Left ventricle myocardium inferior (tissue), 1 donor: ENCODE measurements at regions not wholly inside any gene's neighbourhood (a gene's known extent, or its start where the extent isn't known, plus 50 kb on each side); places are given as distances from the start of the nearest gene placed in this dataset.

Experiments
- DNase-seq: peaks from one replicate; pipeline ENCODE4 v3.0.0-alpha.2; 2020
- H3K27ac ChIP-seq: fragments of 200-600 bp; replicated peaks from 2 replicates; pipeline ENCODE4 v1.8.0; 2021
- H3K27me3 ChIP-seq: fragments of 200-600 bp; 2 replicates; pipeline ENCODE4 v1.8.0; 2021; ENCODE audit warnings: low read depth
- H3K36me3 ChIP-seq: fragments of 200-600 bp; 2 replicates; pipeline ENCODE4 v1.8.0; 2021
- H3K4me1 ChIP-seq: fragments of 200-600 bp; 2 replicates; pipeline ENCODE4 v1.8.0; 2021
- H3K4me3 ChIP-seq: fragments of 200-600 bp; 2 replicates; pipeline ENCODE4 v1.8.0; 2021; ENCODE audit warnings: mild to moderate bottlenecking, moderate library complexity
- H3K9me3 ChIP-seq: fragments of 200-600 bp; replicated peaks from 2 replicates; pipeline ENCODE4 v1.8.0; 2021
- CTCF ChIP-seq: fragments of 200-600 bp; IDR thresholded peaks from 2 replicates; pipeline ENCODE4 v1.8.0; 2021; ENCODE audit warnings: antibody characterized with exemption, mild to moderate bottlenecking, borderline replicate concordance
- intact Hi-C: fragments of 100-400 bp; cut with micrococcal nuclease; formaldehyde crosslinking; loops from one replicate; pipeline ENCODE4 v1.11.0; 2022
- donor health status: DM: no; HTN: yes; CAD: no; lungs with severe emphysema.

- no peak for TF ChIP-seq CTCF
- DNase-seq, result no peak
- H3K27me3 ChIP-seq, result peaks cover 33% of the 10 kb centered on the region
- H3K36me3 ChIP-seq, result no peaks in the 10 kb centered on the region
- intact Hi-C loops, result no loop called here
- H3K4me3 ChIP-seq, result no peak overlapping the region
- no peak overlapping the region for H3K27ac ChIP-seq
- H3K9me3 ChIP-seq, result no peaks in the 10 kb centered on the region
- no peaks in the 10 kb centered on the region for H3K4me1 ChIP-seq
Observed at GRCh38 chr2:22623620-22624019, 761.4 kb upstream of the KLHL29 start.

DNA sequence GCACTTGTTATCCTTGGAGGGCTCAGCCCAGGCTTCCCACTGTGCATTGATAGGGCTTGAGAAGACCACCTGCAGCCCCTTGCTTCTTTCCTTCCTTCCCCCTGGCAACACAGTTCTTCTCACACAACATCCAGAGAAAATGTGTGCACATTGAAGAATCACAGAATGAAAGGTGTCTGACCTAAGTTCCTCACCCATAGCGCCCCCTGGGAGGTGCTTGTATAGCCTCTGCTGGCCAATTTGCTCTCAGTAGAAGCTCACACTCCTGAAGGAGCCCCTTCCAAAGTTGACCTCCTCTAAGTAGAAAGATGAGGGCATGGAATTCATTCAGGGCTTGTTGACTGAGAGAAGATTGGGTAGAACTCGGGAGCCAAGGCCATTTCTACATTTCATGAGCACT is 758.4 kb upstream of the KLHL29 start:
- no peak overlapping the region for H3K4me3 ChIP-seq
- no peaks in the 10 kb centered on the region for H3K9me3 ChIP-seq
- TF ChIP-seq CTCF, result no peak
- intact Hi-C loops, result no loop called here
- no peak overlapping the region for H3K27ac ChIP-seq
- DNase-seq, result no peak
- H3K4me1 ChIP-seq, result no peaks in the 10 kb centered on the region
- H3K36me3 ChIP-seq, result no peaks in the 10 kb centered on the region
- peaks cover 26% of the 10 kb centered on the region for H3K27me3 ChIP-seq

- TF ChIP-seq CTCF, result no peak
- no peak for DNase-seq
- Histone ChIP-seq H3K9me3 (no peaks in the 10 kb centered on the region), H3K27me3 (peaks cover 15% of the 10 kb centered on the region), H3K36me3 (no peaks in the 10 kb centered on the region), H3K4me1 (no peaks in the 10 kb centered on the region), H3K4me3 (no peak overlapping the region), H3K27ac (no peak overlapping the region)
- intact Hi-C loops, result no loop called here
Observed at GRCh38 chr2:22628221-22628620, 756.8 kb upstream of the KLHL29 start.

DNA sequence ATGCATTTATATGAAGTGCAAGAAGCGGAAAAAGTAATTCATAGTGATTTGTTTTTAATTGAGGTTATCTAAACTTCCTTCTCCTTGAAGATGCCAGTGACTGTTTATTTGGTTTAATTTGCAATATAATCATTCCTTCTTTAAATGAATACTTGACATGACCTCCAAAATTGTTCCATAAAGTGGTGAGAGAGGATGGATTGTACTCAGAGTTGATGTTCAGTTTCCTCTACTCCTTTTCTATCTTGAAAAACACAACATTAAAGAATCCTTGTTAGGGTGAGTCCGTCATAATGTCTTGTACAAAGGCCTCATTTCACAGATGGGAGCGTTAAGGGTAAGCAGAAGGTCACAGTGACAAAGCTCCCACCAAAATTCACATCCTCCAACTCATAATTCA is 756.1 kb upstream of the KLHL29 start:
- TF ChIP-seq CTCF, result no peak
- Histone ChIP-seq H3K27ac (no peak overlapping the region), H3K4me3 (no peak overlapping the region), H3K27me3 (peaks cover 13% of the 10 kb centered on the region), H3K9me3 (no peaks in the 10 kb centered on the region), H3K36me3 (no peaks in the 10 kb centered on the region), H3K4me1 (no peaks in the 10 kb centered on the region)
- no peak for DNase-seq
- intact Hi-C loops, result no loop called here

GRCh38 chr2:22634167-22634566 is 750.8 kb upstream of the KLHL29 start:
- H3K9me3 ChIP-seq, result no peaks in the 10 kb centered on the region
- H3K27me3 ChIP-seq, result no peaks in the 10 kb centered on the region
- no peak overlapping the region for H3K27ac ChIP-seq
- no peak for TF ChIP-seq CTCF
- H3K4me1 ChIP-seq, result no peaks in the 10 kb centered on the region
- intact Hi-C loops, result no loop called here
- H3K36me3 ChIP-seq, result no peaks in the 10 kb centered on the region
- no peak overlapping the region for H3K4me3 ChIP-seq
- no peak for DNase-seq

GRCh38 chr2:22656426-22656825 is 728.6 kb upstream of the KLHL29 start:
- no peak overlapping the region for H3K27ac ChIP-seq
- no peak for TF ChIP-seq CTCF
- no peaks in the 10 kb centered on the region for H3K4me1 ChIP-seq
- H3K9me3 ChIP-seq, result no peaks in the 10 kb centered on the region
- intact Hi-C loops, result no loop called here
- H3K36me3 ChIP-seq, result no peaks in the 10 kb centered on the region
- peaks cover 5% of the 10 kb centered on the region for H3K27me3 ChIP-seq
- DNase-seq, result no peak
- no peak overlapping the region for H3K4me3 ChIP-seq
